DOHH2 (cell line): ENCODE measurements at regions not wholly inside any gene's neighbourhood (a gene's known extent, or its start where the extent isn't known, plus 50 kb on each side); places are given as distances from the start of the nearest gene placed in this dataset.

Source experiments
- H3F3A ChIP-seq: fragments of 200-600 bp; sonication (generic), shearing (Covaris generic); 2 replicates; pipeline ENCODE4 v1.6.0; 2016; ENCODE audit warnings: antibody characterized with exemption, mild to moderate bottlenecking; ENCODE audit not compliant: control insufficient read depth, insufficient read depth
- H3K27ac ChIP-seq: fragments of 200-600 bp; sonication (generic); 2 replicates; pipeline ENCODE4 v1.5.1; 2014; ENCODE audit warnings: low read depth, mild to moderate bottlenecking, low read length, moderate library complexity
- H3K27me3 ChIP-seq: fragments of 200-600 bp; sonication (generic); 2 replicates; pipeline ENCODE4 v1.6.1; 2014; ENCODE audit warnings: mild to moderate bottlenecking, low read length, mixed read lengths; ENCODE audit not compliant: control insufficient read depth
- H3K36me3 ChIP-seq: fragments of 200-600 bp; sonication (generic); 2 replicates; pipeline ENCODE4 v1.6.1; 2014; ENCODE audit warnings: mild to moderate bottlenecking, low read length, moderate library complexity, mixed read lengths; ENCODE audit not compliant: control insufficient read depth
- H3K4me1 ChIP-seq: fragments of 200-600 bp; sonication (generic); 2 replicates; pipeline ENCODE4 v1.6.1; 2014; ENCODE audit warnings: mild to moderate bottlenecking, low read length, mixed read lengths; ENCODE audit not compliant: control insufficient read depth
- H3K4me2 ChIP-seq: fragments of 200-600 bp; sonication (generic); 2 replicates; pipeline ENCODE4 v1.6.0; 2014; ENCODE audit warnings: mild to moderate bottlenecking, low read length, moderate library complexity
- H3K4me3 ChIP-seq: fragments of 200-600 bp; sonication (generic); 2 replicates; pipeline ENCODE4 v1.5.1; 2014; ENCODE audit warnings: mild to moderate bottlenecking, low read length, mixed read lengths
- H3K79me2 ChIP-seq: fragments of 200-600 bp; sonication (generic); 2 replicates; pipeline ENCODE4 v1.6.1; 2014; ENCODE audit warnings: mild to moderate bottlenecking, low read length, mixed read lengths; ENCODE audit not compliant: control insufficient read depth
- H3K9me2 ChIP-seq: fragments of 200-600 bp; sonication (generic); replicated peaks from 2 replicates; pipeline ENCODE4 v1.6.1; 2014; ENCODE audit warnings: mild to moderate bottlenecking, low read length, mixed read lengths; ENCODE audit not compliant: control insufficient read depth
- H3K9me3 ChIP-seq: fragments of 200-600 bp; sonication (generic); 2 replicates; pipeline ENCODE4 v1.6.1; 2014; ENCODE audit warnings: antibody characterized with exemption, low read length, mixed read lengths; ENCODE audit not compliant: control insufficient read depth, insufficient read depth
- H4K20me1 ChIP-seq: fragments of 200-600 bp; sonication (generic); 2 replicates; pipeline ENCODE4 v1.6.0; 2014; ENCODE audit warnings: low read depth, mild to moderate bottlenecking, antibody characterized with exemption, low read length, moderate library complexity; ENCODE audit not compliant: control insufficient read depth, insufficient read depth
- EZH2phosphoT487 ChIP-seq: fragments of 200-600 bp; sonication (generic); IDR thresholded peaks from 2 replicates; pipeline ENCODE4 v1.6.1; 2017; ENCODE audit warnings: borderline replicate concordance, mild to moderate bottlenecking, antibody characterized with exemption, low read length, moderate library complexity, mixed read lengths
- TF ChIP-seq, protein P1 (sequence below): fragments of 200-600 bp; sonication (generic); IDR thresholded peaks from one replicate; pipeline ENCODE4 v1.5.1; 2014; ENCODE audit warnings: antibody characterized with exemption, mild to moderate bottlenecking, low read depth, low read length; ENCODE audit not compliant: poor library complexity, severe bottlenecking

DNA sequence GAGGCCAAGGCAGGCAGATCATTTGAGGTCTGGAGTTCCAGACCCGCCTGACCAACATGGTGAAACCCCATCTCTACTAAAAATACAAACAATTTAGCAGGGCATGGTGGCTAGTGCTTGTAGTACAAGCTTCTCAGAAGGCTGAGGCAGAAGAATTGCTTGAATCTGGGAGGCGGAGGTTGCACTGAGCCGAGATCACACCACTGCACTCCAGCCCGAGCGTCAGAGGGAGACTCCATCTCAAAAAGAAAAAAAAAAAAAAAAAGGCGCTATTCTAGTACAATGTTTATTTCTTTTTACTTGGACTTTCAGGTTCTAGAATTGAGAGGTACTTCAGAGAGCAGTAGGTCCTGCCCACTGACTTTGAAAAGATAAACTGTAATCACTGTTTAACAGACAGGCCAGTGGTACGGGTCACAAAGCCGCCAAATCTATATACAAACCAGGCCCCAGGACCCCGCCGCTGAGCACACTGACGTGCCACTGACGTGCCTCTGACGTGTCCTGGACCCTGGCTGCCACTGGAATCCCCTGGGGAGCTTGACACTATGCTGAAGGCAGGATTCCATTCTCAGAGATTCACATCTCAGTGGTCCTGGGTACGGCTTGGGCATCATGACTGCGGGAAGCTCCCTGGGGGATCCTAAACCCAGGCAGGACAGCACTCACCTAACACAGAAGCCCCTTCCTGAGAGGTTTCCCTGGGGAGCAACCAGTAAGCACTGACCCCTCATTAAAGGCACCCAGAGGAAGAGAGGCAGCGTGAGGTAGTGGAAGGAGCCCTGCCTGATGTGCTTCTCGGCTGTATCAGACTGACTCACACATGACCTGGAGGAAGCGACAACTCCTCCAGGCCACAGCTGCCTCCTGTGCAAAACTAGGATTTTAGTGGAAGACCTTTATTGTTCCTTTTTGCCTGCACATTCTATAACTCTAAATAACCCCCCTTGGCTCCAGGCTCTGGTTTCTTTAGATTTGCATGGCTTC lies 197.8 kb upstream of the MEIS1 start:
- no peaks in the 10 kb centered on the region for H3K36me3 ChIP-seq
- TF ChIP-seq EZH2phosphoT487 = no peak
- TF ChIP-seq, protein P1, sequence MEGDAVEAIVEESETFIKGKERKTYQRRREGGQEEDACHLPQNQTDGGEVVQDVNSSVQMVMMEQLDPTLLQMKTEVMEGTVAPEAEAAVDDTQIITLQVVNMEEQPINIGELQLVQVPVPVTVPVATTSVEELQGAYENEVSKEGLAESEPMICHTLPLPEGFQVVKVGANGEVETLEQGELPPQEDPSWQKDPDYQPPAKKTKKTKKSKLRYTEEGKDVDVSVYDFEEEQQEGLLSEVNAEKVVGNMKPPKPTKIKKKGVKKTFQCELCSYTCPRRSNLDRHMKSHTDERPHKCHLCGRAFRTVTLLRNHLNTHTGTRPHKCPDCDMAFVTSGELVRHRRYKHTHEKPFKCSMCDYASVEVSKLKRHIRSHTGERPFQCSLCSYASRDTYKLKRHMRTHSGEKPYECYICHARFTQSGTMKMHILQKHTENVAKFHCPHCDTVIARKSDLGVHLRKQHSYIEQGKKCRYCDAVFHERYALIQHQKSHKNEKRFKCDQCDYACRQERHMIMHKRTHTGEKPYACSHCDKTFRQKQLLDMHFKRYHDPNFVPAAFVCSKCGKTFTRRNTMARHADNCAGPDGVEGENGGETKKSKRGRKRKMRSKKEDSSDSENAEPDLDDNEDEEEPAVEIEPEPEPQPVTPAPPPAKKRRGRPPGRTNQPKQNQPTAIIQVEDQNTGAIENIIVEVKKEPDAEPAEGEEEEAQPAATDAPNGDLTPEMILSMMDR = no peak
- no peaks in the 10 kb centered on the region for H3K9me2 ChIP-seq
- H3K27ac ChIP-seq = no peak overlapping the region
- H3K9me3 ChIP-seq = no peaks in the 10 kb centered on the region
- no peaks in the 10 kb centered on the region for H3F3A ChIP-seq
- no peaks in the 10 kb centered on the region for H3K79me2 ChIP-seq
- no peak overlapping the region for H3K4me3 ChIP-seq
- no peaks in the 10 kb centered on the region for H3K4me1 ChIP-seq
- no peaks in the 10 kb centered on the region for H4K20me1 ChIP-seq
- H3K4me2 ChIP-seq = no peak overlapping the region
- no peaks in the 10 kb centered on the region for H3K27me3 ChIP-seq

DNA sequence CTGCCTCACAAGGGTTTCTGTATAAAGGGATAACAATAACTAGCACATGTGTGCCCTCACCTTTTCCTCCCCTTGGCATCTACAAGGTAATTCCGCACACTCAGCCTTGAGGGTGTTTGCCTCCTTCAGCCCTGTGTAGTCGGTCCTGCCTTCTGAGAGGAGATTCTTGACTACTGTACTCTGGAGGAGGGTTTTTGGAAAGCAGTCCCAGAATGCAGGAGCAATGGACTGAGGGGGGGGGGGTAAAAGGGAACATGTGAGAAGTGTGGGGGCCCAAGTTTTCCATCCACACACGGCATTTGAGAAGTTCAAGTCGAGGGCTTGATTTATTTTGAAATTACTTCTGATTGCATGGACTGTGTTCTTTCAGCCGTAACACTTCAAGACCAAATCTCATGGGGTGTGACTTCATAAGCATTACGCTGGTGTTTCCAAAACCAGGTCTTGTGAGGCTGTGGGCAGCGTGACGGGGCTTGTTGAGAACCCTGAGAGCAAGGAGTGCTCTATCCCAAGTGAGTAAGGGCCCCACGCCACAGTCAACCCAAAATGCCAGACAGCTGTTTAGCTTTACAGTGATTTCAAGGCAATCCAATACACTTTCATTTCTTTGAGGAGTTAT lies 198.7 kb upstream of the MEIS1 start:
- Histone ChIP-seq H3K4me2 (no peak overlapping the region), H4K20me1 (no peaks in the 10 kb centered on the region), H3K4me1 (no peaks in the 10 kb centered on the region), H3F3A (no peaks in the 10 kb centered on the region), H3K36me3 (no peaks in the 10 kb centered on the region), H3K27me3 (no peaks in the 10 kb centered on the region), H3K9me2 (no peaks in the 10 kb centered on the region), H3K9me3 (no peaks in the 10 kb centered on the region), H3K4me3 (no peak overlapping the region), H3K79me2 (no peaks in the 10 kb centered on the region), H3K27ac (no peak overlapping the region)
- TF ChIP-seq, protein P1 = no peak
- TF ChIP-seq EZH2phosphoT487 = no peak

DNA sequence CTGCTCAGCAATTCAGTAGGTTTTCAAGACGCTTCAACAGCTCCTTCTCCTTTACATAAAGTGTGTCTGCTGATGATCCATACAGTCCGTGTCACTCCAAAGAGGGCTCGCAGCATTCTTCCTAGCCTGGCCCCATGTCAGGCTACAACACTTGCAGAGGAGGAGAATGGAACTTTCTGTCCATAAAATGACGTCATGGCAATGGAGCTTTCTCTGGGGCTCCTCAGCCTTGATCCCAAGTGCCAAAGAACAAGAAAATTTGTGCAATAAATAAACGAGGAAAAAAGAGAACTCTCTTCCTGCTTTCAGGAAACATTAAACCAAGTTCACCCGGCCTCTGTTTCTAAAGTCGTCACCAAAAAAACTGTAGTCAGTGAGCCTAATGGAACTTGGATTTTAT lies 199.5 kb upstream of the MEIS1 start:
- H3K9me2 ChIP-seq = no peaks in the 10 kb centered on the region
- H3K4me1 ChIP-seq = no peaks in the 10 kb centered on the region
- no peak for TF ChIP-seq EZH2phosphoT487
- TF ChIP-seq, protein P1 = no peak
- no peaks in the 10 kb centered on the region for H3K36me3 ChIP-seq
- H3K79me2 ChIP-seq = no peaks in the 10 kb centered on the region
- H3K27me3 ChIP-seq = no peaks in the 10 kb centered on the region
- no peak overlapping the region for H3K4me2 ChIP-seq
- H3K9me3 ChIP-seq = no peaks in the 10 kb centered on the region
- H3K27ac ChIP-seq = no peak overlapping the region
- no peaks in the 10 kb centered on the region for H3F3A ChIP-seq
- H4K20me1 ChIP-seq = no peaks in the 10 kb centered on the region
- H3K4me3 ChIP-seq = no peak overlapping the region
